ENCODE measurements at regions not wholly inside any gene's neighbourhood (a gene's known extent, or its start where the extent isn't known, plus 50 kb on each side); places are given as distances from the start of the nearest gene placed in this dataset.
"Not testable (repeated sequence)": the region's sequence is repeated elsewhere in the genome, so short reads cannot be mapped to it uniquely, and the experiment has no call there.

- DNase-seq (ENCODE audit: low spot score): no peak
These were observed 206.6 kb downstream of the NDUFA10 start for GRCh38 chr2:239818531-239819011.

DNA sequence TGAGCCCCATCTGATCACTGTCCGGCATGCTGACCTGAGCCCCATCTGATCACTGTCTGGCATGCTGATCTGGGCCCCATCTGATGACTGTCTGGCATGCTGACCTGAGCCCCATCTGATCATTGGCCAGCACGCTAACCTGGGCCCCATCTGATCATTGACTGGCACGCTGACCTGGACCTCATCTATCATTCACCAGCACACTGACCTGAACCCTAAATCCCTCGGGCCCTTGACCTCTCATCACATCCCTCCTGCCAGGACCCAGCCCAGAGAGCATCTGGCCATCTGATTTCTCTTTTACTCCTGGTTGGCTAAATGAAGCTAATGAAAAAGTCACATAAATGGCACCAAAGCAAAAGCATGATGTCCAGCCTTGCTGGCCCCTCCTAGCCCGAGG, 207.1 kb downstream of the NDUFA10 start:
- DNase-seq (ENCODE audit: low spot score): no peak

DNA sequence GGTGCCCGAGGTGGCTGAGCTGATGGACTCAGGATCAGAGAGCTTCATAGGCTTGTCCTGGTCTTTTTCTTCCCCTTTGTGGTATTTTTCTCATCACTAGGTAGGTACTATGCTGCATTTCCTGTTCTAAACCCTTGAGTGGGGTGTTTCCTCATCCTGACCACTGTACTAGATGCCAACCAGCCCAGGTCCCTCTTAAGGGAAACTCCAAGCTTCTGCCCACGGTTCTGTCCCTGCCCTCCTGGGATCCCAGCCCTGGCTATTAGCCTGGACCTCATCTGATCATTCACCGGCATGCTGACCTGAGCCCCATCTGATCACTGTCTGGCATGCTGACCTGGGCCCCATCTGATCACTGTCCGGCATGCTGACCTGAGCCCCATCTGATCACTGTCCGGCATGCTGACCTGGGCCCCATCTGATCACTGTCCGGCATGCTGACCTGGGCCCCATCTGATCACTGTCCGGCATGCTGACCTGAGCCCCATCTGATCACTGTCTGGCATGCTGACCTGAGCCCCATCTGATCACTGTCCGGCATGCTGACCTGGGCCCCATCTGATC, 207.6 kb downstream of the NDUFA10 start:
- not testable (repeated sequence) for DNase-seq (ENCODE audit: low spot score)

GRCh38 chr2:239816576-239817467, 208.3 kb downstream of the NDUFA10 start:
- no peak for DNase-seq (ENCODE audit: low spot score)

DNA sequence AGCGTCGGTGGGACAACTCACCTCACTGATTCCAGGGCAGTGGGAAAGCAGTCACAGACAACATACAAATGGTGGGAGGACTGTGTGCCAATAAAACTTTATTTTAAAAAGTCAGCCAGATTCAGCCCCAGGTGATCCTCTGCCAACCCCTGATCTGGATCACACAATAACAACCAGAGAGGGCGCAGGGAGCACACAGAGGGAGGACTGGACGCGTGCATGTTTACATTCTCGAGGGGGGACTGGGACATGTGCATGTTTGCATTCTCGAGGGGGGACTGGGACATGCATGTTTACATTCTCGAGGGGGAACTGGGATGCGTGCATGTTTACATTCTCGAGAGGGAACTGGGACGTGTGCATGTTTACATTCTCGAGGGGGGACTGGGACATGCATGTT, 209.5 kb downstream of the NDUFA10 start:
- DNase-seq (ENCODE audit: low spot score): no peak

GRCh38 chr2:239814861-239815601, 210.1 kb downstream of the NDUFA10 start:
- DNase-seq (ENCODE audit: low spot score): no peak

- DNase-seq (ENCODE audit: low spot score): no peak
These were observed 210.9 kb downstream of the NDUFA10 start for GRCh38 chr2:239814116-239814860.

- no peak for DNase-seq (ENCODE audit: low spot score)
These were observed 211.7 kb downstream of the NDUFA10 start for GRCh38 chr2:239813261-239814115.

DNA sequence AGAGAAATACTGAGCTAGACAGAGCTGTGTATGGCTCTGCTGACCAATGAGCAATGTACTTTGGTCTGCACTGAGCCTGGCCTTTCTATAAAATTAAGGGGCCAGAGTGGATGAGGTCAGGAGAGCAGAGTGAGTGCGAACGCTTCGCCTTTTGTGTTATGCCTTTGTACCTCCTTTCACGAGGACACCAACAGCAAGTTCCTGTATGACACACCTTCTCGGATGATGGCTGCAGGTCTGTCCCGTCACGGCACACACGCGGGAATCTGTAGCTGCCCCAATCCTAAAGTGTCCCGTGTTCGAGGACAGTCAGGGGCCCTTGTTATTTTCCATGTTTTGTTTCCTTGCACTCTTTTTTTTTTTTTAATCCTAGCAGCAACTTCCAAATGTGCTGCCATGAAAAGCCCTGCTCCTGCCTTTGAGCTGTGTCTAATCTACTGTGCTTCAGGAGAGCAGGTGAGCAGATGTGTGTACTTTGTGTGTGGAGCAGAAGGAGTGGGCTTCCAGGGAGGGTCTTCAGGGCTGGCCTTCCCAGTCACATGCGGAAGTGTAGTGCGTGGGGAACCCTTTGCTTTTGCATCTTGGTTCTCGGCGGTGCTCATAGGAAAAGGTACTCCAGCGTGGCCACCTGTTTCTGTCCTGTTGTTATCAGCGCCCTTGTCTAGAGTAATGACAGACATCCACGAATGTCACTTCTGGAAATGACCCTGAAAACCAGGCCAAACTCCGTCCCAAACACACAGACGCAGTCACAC, 213.2 kb downstream of the NDUFA10 start:
- DNase-seq (ENCODE audit: low spot score): no peak

- no peak for DNase-seq (ENCODE audit: low spot score)
These were observed 213.9 kb downstream of the NDUFA10 start for GRCh38 chr2:239811111-239811781.

DNA sequence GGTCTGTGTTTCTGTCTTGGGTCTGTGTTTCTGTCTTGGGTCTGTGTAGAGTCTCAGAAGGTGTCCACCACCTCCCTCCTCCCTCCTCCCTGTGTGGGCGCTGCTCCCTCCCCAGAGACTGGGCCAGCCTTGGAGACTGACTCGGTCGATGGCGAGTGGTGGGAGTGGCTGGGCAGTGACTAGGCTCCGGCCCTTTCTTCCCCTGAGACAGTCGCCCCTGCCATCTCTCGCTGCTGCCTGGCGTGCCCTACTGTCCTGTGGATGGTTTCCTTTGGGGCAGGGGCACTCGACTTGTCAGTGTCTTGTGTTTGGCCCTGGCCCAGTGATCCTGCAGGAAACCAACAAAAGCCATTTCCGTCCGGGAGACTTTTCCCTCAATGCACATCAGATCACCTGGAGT, 215.8 kb downstream of the NDUFA10 start:
- DNase-seq (ENCODE audit: low spot score): no peak

DNA sequence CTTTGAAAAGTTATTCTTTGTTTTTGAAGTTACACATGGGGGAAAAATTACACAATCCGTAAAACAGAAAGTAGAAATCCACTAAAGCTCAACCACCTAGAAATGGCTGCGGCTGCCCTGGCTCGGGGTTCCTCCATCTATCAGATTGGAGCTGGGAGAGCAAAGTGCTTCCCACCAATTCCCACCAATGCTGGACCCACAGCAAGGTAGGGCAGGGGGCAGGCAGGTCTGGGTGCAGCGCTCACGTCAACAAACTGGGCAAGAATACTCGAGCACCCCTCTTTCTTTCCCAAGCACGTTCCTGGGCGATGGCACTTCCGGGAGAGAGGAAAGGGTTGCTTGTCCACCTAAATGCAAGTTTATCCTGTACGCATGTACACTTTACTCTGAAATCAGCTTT, 217.6 kb downstream of the NDUFA10 start:
- no peak for DNase-seq (ENCODE audit: low spot score)

DNA sequence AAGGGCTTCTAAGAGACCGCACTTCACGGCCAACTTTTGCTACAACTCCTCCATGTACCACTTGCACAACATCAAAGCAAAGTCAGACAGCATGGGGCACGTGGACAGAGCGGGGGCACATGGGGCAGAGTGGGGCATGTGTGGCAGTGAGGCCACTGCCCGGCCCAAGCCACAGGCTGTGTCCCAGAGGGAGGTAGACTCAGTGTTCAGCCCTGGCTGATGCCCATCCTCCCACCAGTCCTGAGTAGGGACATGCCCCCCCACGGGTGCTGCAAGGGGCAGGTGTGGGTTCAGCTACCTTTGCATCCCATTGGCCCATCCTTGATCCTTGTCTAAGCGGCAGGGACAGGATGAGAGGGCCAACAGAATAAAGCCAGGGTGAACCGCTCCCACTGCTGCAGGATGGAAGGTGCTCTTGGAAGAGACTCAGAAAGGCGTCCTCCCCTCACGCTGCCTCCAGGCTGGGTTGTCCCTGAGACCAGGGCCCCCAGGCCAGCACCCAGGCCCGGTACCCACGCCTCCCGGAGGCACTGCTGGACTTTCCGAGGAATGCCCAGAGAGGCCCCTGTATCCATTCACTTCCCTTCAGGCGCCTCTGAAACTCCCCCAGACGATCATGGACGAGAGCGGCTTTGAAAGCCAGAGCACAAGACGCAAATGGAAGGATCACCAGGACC, 218.2 kb downstream of the NDUFA10 start:
- DNase-seq (ENCODE audit: low spot score): no peak

DNA sequence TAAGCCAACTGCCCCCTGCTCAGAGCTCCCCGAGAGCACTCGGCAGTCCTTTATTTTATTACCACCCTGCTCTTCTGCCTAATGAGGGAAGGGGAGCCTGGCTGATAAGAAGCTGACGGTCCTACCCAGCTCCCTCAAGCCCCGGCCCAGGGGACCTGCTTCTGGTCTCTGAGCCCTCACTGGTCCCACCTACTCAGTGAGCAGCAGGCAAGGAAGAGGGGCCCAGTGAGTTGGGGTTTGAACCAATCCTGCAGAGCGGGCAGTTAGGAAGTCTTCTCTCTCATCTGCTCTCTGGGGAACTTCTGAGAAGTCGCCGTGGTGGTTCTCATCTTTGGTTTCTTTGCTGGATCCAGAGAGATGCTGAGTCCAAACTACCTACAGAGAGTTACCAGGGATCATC, 218.9 kb downstream of the NDUFA10 start:
- DNase-seq (ENCODE audit: low spot score): no peak

DNA sequence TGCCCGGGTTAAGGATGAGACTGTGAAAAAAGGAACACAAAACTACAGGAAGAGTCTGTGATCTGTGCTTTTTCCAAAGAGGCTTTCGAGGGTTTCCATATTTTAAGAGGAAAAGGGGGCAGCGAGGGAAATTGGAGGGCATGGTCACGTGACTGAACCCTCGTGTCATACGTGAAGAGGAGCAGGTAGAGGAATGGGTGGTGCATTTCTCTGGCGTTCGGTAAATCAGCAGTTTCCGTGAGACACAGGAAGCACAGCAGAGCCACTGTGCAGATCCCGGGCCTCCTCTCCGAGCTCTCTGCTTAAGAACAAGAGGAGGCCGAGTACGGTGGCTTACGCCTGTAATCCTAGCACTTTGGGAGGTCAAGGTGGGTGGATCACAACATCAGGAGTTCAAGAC, 219.7 kb downstream of the NDUFA10 start:
- no peak for DNase-seq (ENCODE audit: low spot score)

- no peak for DNase-seq (ENCODE audit: low spot score)
These were observed 220.2 kb downstream of the NDUFA10 start for GRCh38 chr2:239805043-239805329.

DNA sequence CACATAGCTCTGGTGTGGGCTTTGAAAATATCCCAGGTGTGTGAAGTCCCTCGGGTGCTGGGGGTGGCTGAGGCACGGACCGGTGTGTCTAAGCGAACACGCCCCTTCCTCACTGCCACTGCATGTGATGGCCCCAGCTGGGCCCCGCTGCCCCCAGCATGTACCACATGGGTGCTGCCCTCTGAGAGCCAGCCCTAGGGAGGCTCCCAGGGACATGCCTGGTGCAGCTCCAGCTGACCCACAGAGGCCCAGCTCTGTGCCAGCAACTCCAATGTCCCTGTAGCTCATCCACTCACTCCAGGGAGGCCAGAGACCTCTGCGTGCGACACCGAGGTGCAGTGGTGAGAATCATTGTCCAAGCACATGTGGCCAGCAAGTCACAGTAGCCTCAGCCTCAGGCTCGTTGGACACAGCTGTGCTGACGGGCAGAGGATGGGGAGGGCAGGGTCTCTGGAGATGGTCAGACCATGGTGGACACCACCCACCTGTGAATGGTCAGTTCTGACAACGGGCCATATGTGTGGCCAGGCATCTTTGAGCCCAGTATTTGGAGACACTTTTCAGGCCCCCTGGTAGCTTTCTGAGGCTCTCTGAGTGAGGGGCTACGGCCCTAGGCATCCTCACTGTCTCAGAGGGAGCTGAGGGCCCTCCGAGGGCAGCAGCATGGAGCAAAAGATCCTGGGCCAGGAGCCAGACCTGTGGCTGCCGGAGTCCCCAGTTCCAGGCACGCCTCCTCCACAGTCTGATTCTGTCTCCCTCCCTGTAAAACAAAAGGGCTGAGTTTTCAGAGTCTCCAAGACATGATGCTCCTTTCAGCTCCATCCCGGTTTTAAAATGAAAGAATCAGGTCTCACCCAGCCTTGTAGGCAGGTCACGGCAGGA, 220.7 kb downstream of the NDUFA10 start:
- no peak for DNase-seq (ENCODE audit: low spot score)

DNA sequence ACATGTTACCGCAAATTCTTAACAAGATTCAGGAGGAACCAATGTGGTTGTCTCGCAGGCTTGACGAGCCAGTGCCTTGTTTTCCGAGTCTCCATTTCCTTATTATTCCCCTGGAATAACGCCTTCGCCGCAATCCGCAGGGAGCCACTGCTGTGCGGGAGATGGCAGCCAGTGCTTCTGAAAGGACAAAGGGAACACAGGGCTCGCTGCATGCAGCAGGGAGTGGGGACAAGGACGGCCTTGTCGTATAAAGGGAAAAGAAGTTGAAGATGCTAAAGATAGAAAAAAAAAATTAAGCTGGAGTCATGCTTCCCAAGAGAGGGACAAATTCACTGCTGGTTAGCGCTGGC, 221.4 kb downstream of the NDUFA10 start:
- no peak for DNase-seq (ENCODE audit: low spot score)

All from LoVo (cell line).